Gastroesophageal sphincter (tissue), 3 donors: ENCODE measurements at regions not wholly inside any gene's neighbourhood (a gene's known extent, or its start where the extent isn't known, plus 50 kb on each side); places are given as distances from the start of the nearest gene placed in this dataset.
"Not testable (repeated sequence)": the region's sequence is repeated elsewhere in the genome, so short reads cannot be mapped to it uniquely, and the experiment has no call there.

Source experiments
- CTCF ChIP-seq, 4 experiments: fragments of 200-600 bp in 2 of 4; fragments of 450-650 bp in 2 of 4; sonication (generic) in 1 of 4; IDR thresholded peaks; one replicate each; pipeline ENCODE4 v1.5.1; 2017 to 2019; ENCODE audit warnings: antibody characterized with exemption in 4 of 4, mild to moderate bottlenecking in 2 of 4, moderate library complexity in 2 of 4
- POLR2AphosphoS5 ChIP-seq: sonication (generic); formaldehyde crosslinking; IDR thresholded peaks from one replicate; pipeline ENCODE4 v1.6.1; 2017; ENCODE audit warnings: antibody characterized with exemption

- not testable (repeated sequence) for TF ChIP-seq CTCF (IDR thresholded peaks at IDR 0.05); POLR2AphosphoS5
Observed at GRCh38 chr4:77263976-77264375, 107.0 kb downstream of the CCNG2 start.
